ENCODE measurements at regions not wholly inside any gene's neighbourhood (a gene's known extent, or its start where the extent isn't known, plus 50 kb on each side); places are given as distances from the start of the nearest gene placed in this dataset.

DNA sequence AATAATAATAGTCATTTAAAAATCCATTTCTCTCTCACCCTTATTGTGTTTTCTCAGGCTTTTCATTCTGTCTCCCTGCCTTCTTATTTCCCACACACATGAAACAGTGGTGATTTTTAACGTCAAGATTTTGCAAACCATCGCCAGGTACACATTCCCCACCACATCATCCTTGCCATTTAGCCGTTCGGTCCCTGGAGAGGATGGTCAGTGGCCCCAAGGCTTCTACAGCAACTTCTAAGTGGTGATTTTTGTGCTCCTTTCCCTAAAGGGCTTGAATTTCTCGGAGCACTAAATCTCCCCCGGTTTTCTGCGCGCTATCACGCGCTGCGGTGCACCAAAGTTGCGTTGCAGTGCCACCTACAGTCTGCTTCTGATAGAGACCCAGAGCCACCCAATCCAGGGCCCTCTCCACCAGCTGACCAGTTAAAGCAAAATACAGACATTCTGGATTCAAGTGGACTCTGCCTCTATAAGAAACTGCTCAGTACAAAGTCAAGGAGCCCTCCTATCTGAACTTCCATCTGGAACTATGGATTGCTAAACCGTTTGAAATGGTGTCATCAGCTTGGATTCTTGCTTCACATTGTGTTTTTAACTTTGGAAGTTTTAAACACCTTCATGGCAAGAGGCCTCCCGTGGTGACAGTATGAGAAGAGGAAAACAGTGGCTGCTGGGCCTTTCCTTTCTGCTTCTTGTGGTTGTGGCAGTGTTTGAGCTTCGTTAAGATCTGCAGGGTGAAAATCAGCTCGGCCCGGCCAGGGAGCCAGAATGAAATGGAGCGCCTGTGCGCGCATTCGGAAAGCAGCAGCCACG lies 234.0 kb downstream of the SPTSSA start:
- TF ChIP-seq CTCF (IDR thresholded peaks at IDR 0.05): peak; percentile 65 to 91 (median 84)
- TF ChIP-seq POLR2A (IDR thresholded peaks at IDR 0.05): no peak

Data from heart left ventricle (tissue), 13 donors.